H1 (cell line): ENCODE measurements at regions not wholly inside any gene's neighbourhood (a gene's known extent, or its start where the extent isn't known, plus 50 kb on each side); places are given as distances from the start of the nearest gene placed in this dataset.

Experiments used
- CTCF ChIA-PET: fragments of 300-600 bp; sonication (Branson Sonifier 250); formaldehyde crosslinking; loops from one replicate; lab custom pipeline; 2021; ENCODE audit not compliant: partially characterized antibody; lab: Charles Lee
- POLR2A ChIA-PET: fragments of 300-600 bp; sonication (Branson Sonifier 250); formaldehyde crosslinking; loops from one replicate; lab custom pipeline; 2021; ENCODE audit warnings: inconsistent platforms; ENCODE audit not compliant: partially characterized antibody; lab: Charles Lee
- DNase-seq, 2 experiments: peaks; one replicate each; pipeline versions ENCODE4 v3.0.0 to v3.0.0-alpha.2; 2010 to 2022; ENCODE audit warnings: low spot score in 2 of 2, low read depth in 1 of 2, mixed read lengths in 1 of 2
- FAIRE-seq: peaks from 2 replicates; lab custom pipeline; 2011; peaks lifted over from hg19 to GRCh38; lab: Jason Lieb, UNC
- H2AFZ ChIP-seq: 2 replicates; pipeline ENCODE4 v1.8.1; 2012; ENCODE audit warnings: low read length, inconsistent platforms
- H2AK5ac ChIP-seq: 2 replicates; pipeline ENCODE4 v1.6.1; 2013; ENCODE audit warnings: low read depth, low read length
- H2BK120ac ChIP-seq: replicated peaks from 2 replicates; pipeline ENCODE3; 2013; ENCODE audit warnings: low read depth, low read length, inconsistent platforms
- H2BK12ac ChIP-seq: 2 replicates; pipeline ENCODE4 v1.6.1; 2013; ENCODE audit warnings: low read depth, low read length
- H2BK15ac ChIP-seq: 2 replicates; pipeline ENCODE4 v1.6.1; 2013; ENCODE audit warnings: low read length
- H2BK20ac ChIP-seq: 2 replicates; pipeline ENCODE4 v1.6.1; 2013; ENCODE audit warnings: low read length
- H2BK5ac ChIP-seq: 2 replicates; pipeline ENCODE4 v1.6.1; 2013; ENCODE audit warnings: low read depth, low read length
- H3K14ac ChIP-seq: 2 replicates; pipeline ENCODE4 v1.6.1; 2013; ENCODE audit warnings: inconsistent platforms; ENCODE audit not compliant: insufficient read length
- H3K18ac ChIP-seq: 2 replicates; pipeline ENCODE4 v1.6.1; 2013; ENCODE audit warnings: low read length; ENCODE audit errors: extremely low read depth
- H3K23ac ChIP-seq: 2 replicates; pipeline ENCODE4 v1.6.1; 2013; ENCODE audit warnings: inconsistent platforms; ENCODE audit not compliant: insufficient read length
- H3K23me2 ChIP-seq: 2 replicates; pipeline ENCODE4 v1.6.1; 2013; ENCODE audit warnings: low read depth, low read length
- H3K27ac ChIP-seq: 2 replicates; pipeline ENCODE4 v1.6.1; 2011; ENCODE audit warnings: low read depth, low read length, inconsistent platforms
- H3K27me3 ChIP-seq, 4 experiments: replicated peaks in 1 of 4; 1 replicate in 1 of 4; 2 replicates in 3 of 4; pipeline versions ENCODE4 v1.6.1 to v1.8.1; 2011 to 2013; ENCODE audit warnings: low read length in 3 of 4, mild to moderate bottlenecking in 3 of 4, inconsistent platforms in 2 of 4, mixed read lengths in 2 of 4, moderate library complexity in 1 of 4; ENCODE audit not compliant: control insufficient read depth in 3 of 4, insufficient read depth in 3 of 4; ENCODE audit errors: extremely low read depth in 1 of 4
- H3K36me3 ChIP-seq, 4 experiments: 2 replicates each; pipeline versions ENCODE4 v1.6.1 to v1.8.1; 2011 to 2013; ENCODE audit warnings: mild to moderate bottlenecking in 4 of 4, low read length in 3 of 4, moderate library complexity in 2 of 4, control low read depth in 1 of 4, inconsistent platforms in 1 of 4; ENCODE audit not compliant: insufficient read depth in 4 of 4, control insufficient read depth in 2 of 4
- H3K4ac ChIP-seq: replicated peaks from 2 replicates; pipeline ENCODE3; 2013; ENCODE audit warnings: low read length, low read depth, mixed read lengths, inconsistent platforms; ENCODE audit not compliant: insufficient read length
- H3K4me1 ChIP-seq, 4 experiments: replicated peaks in 1 of 4; 1 replicate in 1 of 4; 2 replicates in 3 of 4; pipeline versions ENCODE4 v1.6.1 to v1.8.1; 2011 to 2013; ENCODE audit warnings: low read length in 3 of 4, inconsistent platforms in 2 of 4, mixed read lengths in 1 of 4; ENCODE audit not compliant: insufficient read depth in 4 of 4, control insufficient read depth in 3 of 4
- H3K4me2 ChIP-seq, 2 experiments: 2 replicates each; pipeline versions ENCODE4 v1.6.1 to v1.8.1; 2011 to 2013; ENCODE audit warnings: low read depth in 2 of 2, low read length in 2 of 2, control low read depth in 1 of 2, inconsistent platforms in 1 of 2, mild to moderate bottlenecking in 1 of 2; ENCODE audit not compliant: insufficient read depth in 1 of 2
- H3K4me3 ChIP-seq, 4 experiments: fragments of 200-600, 300-600 bp in 1 of 4; sonication (generic), shearing (Covaris generic), sonication (Bioruptor Twin) in 1 of 4; 2 replicates each; pipeline versions ENCODE4 v1.5.1 to v1.8.1; 2011 to 2016; ENCODE audit warnings: low read length in 4 of 4, low read depth in 3 of 4, control low read depth in 2 of 4, inconsistent platforms in 2 of 4, mild to moderate bottlenecking in 2 of 4, mixed read lengths in 1 of 4, moderate library complexity in 1 of 4; ENCODE audit not compliant: insufficient read depth in 2 of 4; ENCODE audit errors: extremely low read depth in 1 of 4
- H3K56ac ChIP-seq: replicated peaks from 2 replicates; pipeline ENCODE3; 2013; ENCODE audit warnings: low read depth, mild to moderate bottlenecking, mixed read lengths, low read length, inconsistent platforms; ENCODE audit not compliant: insufficient read length
- H3K79me1 ChIP-seq: 2 replicates; pipeline ENCODE4 v1.6.1; 2013; ENCODE audit warnings: low read depth, low read length, control low read depth
- H3K79me2 ChIP-seq, 2 experiments: 2 replicates each; pipeline versions ENCODE4 v1.6.1 to v1.8.1; 2012 to 2013; ENCODE audit warnings: low read length in 2 of 2, mild to moderate bottlenecking in 2 of 2, inconsistent platforms in 1 of 2; ENCODE audit not compliant: insufficient read depth in 2 of 2, control insufficient read depth in 1 of 2
- H3K9ac ChIP-seq, 4 experiments: replicated peaks in 1 of 4; 1 replicate in 1 of 4; 2 replicates in 3 of 4; pipeline versions ENCODE4 v1.6.1 to v1.8.1; 2011 to 2013; ENCODE audit warnings: low read depth in 3 of 4, low read length in 3 of 4, control low read depth in 2 of 4, mild to moderate bottlenecking in 2 of 4, moderate library complexity in 2 of 4, inconsistent platforms in 1 of 4; ENCODE audit errors: extremely low read depth in 1 of 4
- H3K9me3 ChIP-seq, 2 experiments: 2 replicates each; pipeline versions ENCODE4 v1.6.1 to v1.8.1; 2012 to 2013; ENCODE audit warnings: mild to moderate bottlenecking in 2 of 2, moderate library complexity in 2 of 2, control low read depth in 1 of 2, inconsistent platforms in 1 of 2, low read depth in 1 of 2, low read length in 1 of 2, mixed read lengths in 1 of 2; ENCODE audit not compliant: insufficient read depth in 2 of 2
- H4K20me1 ChIP-seq, 2 experiments: replicated peaks in 1 of 2; 2 replicates each; pipeline versions ENCODE3 to v1.8.1; 2011 to 2013; ENCODE audit warnings: inconsistent platforms in 2 of 2, low read length in 2 of 2, mild to moderate bottlenecking in 1 of 2; ENCODE audit not compliant: insufficient read depth in 2 of 2, control insufficient read depth in 1 of 2
- H4K5ac ChIP-seq: 2 replicates; pipeline ENCODE4 v1.6.1; 2013; ENCODE audit warnings: low read length, low read depth, mixed read lengths, inconsistent platforms; ENCODE audit not compliant: insufficient read length
- H4K8ac ChIP-seq: 2 replicates; pipeline ENCODE4 v1.8.0; 2013; ENCODE audit warnings: mild to moderate bottlenecking, moderate library complexity, low read length, inconsistent platforms; ENCODE audit not compliant: insufficient read depth; ENCODE audit errors: extremely low read depth
- H4K91ac ChIP-seq: replicated peaks from 2 replicates; pipeline ENCODE3; 2013; ENCODE audit warnings: low read length, mixed read lengths, inconsistent platforms; ENCODE audit not compliant: insufficient read length
- CEBPB ChIP-seq: IDR thresholded peaks from 2 replicates; pipeline ENCODE4 v1.6.1; 2012; ENCODE audit warnings: low read depth, low read length
- JUND ChIP-seq: IDR thresholded peaks from 2 replicates; pipeline ENCODE4 v1.6.1; 2011; ENCODE audit warnings: mild to moderate bottlenecking, improper control_type of control experiment, low read length
- PHF8 ChIP-seq: fragments of 200-600 bp; sonication (generic); conservative IDR thresholded peaks from 2 replicates; pipeline ENCODE4 v1.7.1; 2012; ENCODE audit warnings: low read depth, mild to moderate bottlenecking, inconsistent platforms, low read length, moderate library complexity
- SIN3A ChIP-seq, 2 experiments: IDR thresholded peaks in 1 of 2; conservative IDR thresholded peaks in 1 of 2; 2 replicates each; pipeline ENCODE4 v1.6.1; 2011 to 2012; ENCODE audit warnings: low read length in 2 of 2, improper control_type of control experiment in 1 of 2, low read depth in 1 of 2, mild to moderate bottlenecking in 1 of 2
- SUZ12 ChIP-seq: fragments of 200-600 bp; sonication (generic); IDR thresholded peaks from 2 replicates; pipeline ENCODE4 v1.6.1; 2012; ENCODE audit warnings: mild to moderate bottlenecking, inconsistent platforms, low read length, moderate library complexity, mixed read lengths
- TAF1 ChIP-seq: IDR thresholded peaks from 2 replicates; pipeline ENCODE4 v1.6.1; 2011; ENCODE audit warnings: mild to moderate bottlenecking, low read depth, low read length
- WGBS, 2 experiments: shearing (Covaris generic) in 1 of 2; methylation state at CpG; one replicate each; pipeline versions ENCODE4 v1.1.6 to v1.1.7; 2013 to 2015; ENCODE audit warnings: low lambda C conversion rate in 2 of 2, mixed read lengths in 2 of 2, inconsistent platforms in 1 of 2, low coverage in 1 of 2, missing lambda C conversion rate in 1 of 2; ENCODE audit not compliant: insufficient replicate concordance in 2 of 2, insufficient coverage in 1 of 2, insufficient read length in 1 of 2; ENCODE audit errors: extremely low coverage in 1 of 2, missing lambda C conversion rate in 1 of 2; 5-methylcytosine and 5-hydroxymethylcytosine counted together
- TF ChIP-seq, protein P1 (sequence below): IDR thresholded peaks from 2 replicates; pipeline ENCODE4 v1.6.1; 2012; ENCODE audit warnings: inconsistent platforms
- TF ChIP-seq, protein P2 (sequence below), 3 experiments: IDR thresholded peaks; 1 replicate in 2 of 3; 2 replicates in 1 of 3; pipeline versions ENCODE4 v1.5.1 to v1.6.1; 2011; ENCODE audit warnings: low read length in 3 of 3, mild to moderate bottlenecking in 3 of 3, inconsistent platforms in 2 of 3, low read depth in 1 of 3, moderate library complexity in 1 of 3; ENCODE audit not compliant: insufficient read depth in 1 of 3; ENCODE audit errors: control extremely low read depth in 1 of 3

DNA sequence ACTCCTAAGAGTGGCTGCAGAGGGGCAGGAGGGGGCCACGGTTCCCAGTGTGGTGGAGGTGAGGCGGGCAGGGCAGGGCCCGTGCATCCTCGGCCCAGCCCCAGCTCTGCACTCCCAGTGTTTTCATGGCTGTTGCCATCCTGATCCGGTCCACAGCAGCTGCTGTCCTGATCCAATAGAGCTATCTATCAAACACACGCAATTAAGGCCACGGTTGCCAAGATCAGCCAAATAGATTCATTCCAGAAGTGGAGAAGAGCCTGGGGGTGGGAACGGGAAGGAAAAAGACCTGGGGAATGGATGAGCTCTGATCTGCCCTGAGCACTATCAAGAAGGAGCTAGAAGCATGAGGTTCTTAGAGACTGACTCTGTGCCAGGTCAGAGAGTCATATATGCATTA, 160.9 kb upstream of the SYT13 start:
- no peak overlapping the region for H4K91ac ChIP-seq
- H3K18ac ChIP-seq = no peak overlapping the region
- H2BK20ac ChIP-seq = no peak overlapping the region
- H3K4ac ChIP-seq = no peak overlapping the region
- no peak overlapping the region for H3K4me2 ChIP-seq
- H3K79me1 ChIP-seq = no peaks in the 10 kb centered on the region
- DNase-seq = no peak
- H3K9me3 ChIP-seq = no peaks in the 10 kb centered on the region
- no peaks in the 10 kb centered on the region for H4K20me1 ChIP-seq
- H3K4me1 ChIP-seq = peaks cover 0 to 4% (median 0%) of the 10 kb centered on the region in 4 experiments; a peak in 3 of 7 replicates
- no peak overlapping the region for H2BK12ac ChIP-seq
- H3K23ac ChIP-seq = no peak overlapping the region
- no peak overlapping the region; the same call in 1 of the 2 replicates for H4K8ac ChIP-seq
- no peak overlapping the region for H2AK5ac ChIP-seq
- no peak for FAIRE-seq
- no peak overlapping the region for H3K9ac ChIP-seq
- WGBS, 2 experiments = 88% methylated on average over 8 of the region's 8 CpGs; no CpG with 5 or more reads in 1 of the 2 experiments
- no peak overlapping the region for H3K56ac ChIP-seq
- no peaks in the 10 kb centered on the region for H3K79me2 ChIP-seq
- H2BK120ac ChIP-seq = no peak overlapping the region
- H3K4me3 ChIP-seq = no peak overlapping the region
- no peak overlapping the region for H2BK5ac ChIP-seq
- no peak overlapping the region for H3K27ac ChIP-seq
- H2BK15ac ChIP-seq = 0 out of 2 replicates have a peak overlapping the region, but pooled peaks have one; percentile 1
- ChIA-PET CTCF (interaction anchor here (1.2 to 1.9 kb wide), 3 partner anchors 11 to 325 kb away, joined by 4 to 6 read pairs (median 4); no protein-coding TSS in a partner anchor), POLR2A (interaction anchor here (0.6 kb wide), 1 partner anchor 75 kb away, joined by 3 read pairs; no protein-coding TSS in a partner anchor)
- H2AFZ ChIP-seq = no peak overlapping the region
- no peaks in the 10 kb centered on the region for H3K36me3 ChIP-seq
- H3K23me2 ChIP-seq = no peaks in the 10 kb centered on the region
- no peaks in the 10 kb centered on the region for H3K27me3 ChIP-seq
- no peak overlapping the region for H3K14ac ChIP-seq
- no peak overlapping the region for H4K5ac ChIP-seq
- TF ChIP-seq, protein P1, sequence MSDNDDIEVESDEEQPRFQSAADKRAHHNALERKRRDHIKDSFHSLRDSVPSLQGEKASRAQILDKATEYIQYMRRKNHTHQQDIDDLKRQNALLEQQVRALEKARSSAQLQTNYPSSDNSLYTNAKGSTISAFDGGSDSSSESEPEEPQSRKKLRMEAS = no peak
- no peak for TF ChIP-seq PHF8
- no peak for TF ChIP-seq CEBPB
- no peak for TF ChIP-seq JUND
- TF ChIP-seq SUZ12 = no peak
- TF ChIP-seq TAF1 = no peak
- TF ChIP-seq SIN3A (conservative IDR thresholded peaks at IDR 0.05 in 1 of 2, IDR thresholded peaks at IDR 0.05 in 1 of 2; ENCODE audit: low read depth in 1 of 2, low read length in 2 of 2) = no peak
- TF ChIP-seq, protein P2, sequence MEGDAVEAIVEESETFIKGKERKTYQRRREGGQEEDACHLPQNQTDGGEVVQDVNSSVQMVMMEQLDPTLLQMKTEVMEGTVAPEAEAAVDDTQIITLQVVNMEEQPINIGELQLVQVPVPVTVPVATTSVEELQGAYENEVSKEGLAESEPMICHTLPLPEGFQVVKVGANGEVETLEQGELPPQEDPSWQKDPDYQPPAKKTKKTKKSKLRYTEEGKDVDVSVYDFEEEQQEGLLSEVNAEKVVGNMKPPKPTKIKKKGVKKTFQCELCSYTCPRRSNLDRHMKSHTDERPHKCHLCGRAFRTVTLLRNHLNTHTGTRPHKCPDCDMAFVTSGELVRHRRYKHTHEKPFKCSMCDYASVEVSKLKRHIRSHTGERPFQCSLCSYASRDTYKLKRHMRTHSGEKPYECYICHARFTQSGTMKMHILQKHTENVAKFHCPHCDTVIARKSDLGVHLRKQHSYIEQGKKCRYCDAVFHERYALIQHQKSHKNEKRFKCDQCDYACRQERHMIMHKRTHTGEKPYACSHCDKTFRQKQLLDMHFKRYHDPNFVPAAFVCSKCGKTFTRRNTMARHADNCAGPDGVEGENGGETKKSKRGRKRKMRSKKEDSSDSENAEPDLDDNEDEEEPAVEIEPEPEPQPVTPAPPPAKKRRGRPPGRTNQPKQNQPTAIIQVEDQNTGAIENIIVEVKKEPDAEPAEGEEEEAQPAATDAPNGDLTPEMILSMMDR (IDR thresholded peaks at IDR 0.05; ENCODE audit: control extremely low read depth in 1 of 3, insufficient read depth in 1 of 3, low read depth in 1 of 3, low read length in 3 of 3) = no peak
